Suprapubic skin (tissue), 3 donors: ENCODE measurements at regions not wholly inside any gene's neighbourhood (a gene's known extent, or its start where the extent isn't known, plus 50 kb on each side); places are given as distances from the start of the nearest gene placed in this dataset.

Experiments used
- POLR2AphosphoS5 ChIP-seq, 3 donors: sonication (generic); formaldehyde crosslinking; IDR thresholded peaks; one replicate each; pipeline ENCODE4 v1.6.1; 2017; ENCODE audit warnings: antibody characterized with exemption in 3 of 3
- TF ChIP-seq, protein P1 (sequence below), 2 donors: fragments of 200-600 bp in 1 of 2; fragments of 450-650 bp in 1 of 2; sonication (generic) in 1 of 2; IDR thresholded peaks; one replicate each; pipeline ENCODE4 v1.5.1; 2016 to 2019; ENCODE audit warnings: antibody characterized with exemption in 2 of 2, mild to moderate bottlenecking in 1 of 2, moderate library complexity in 1 of 2

DNA sequence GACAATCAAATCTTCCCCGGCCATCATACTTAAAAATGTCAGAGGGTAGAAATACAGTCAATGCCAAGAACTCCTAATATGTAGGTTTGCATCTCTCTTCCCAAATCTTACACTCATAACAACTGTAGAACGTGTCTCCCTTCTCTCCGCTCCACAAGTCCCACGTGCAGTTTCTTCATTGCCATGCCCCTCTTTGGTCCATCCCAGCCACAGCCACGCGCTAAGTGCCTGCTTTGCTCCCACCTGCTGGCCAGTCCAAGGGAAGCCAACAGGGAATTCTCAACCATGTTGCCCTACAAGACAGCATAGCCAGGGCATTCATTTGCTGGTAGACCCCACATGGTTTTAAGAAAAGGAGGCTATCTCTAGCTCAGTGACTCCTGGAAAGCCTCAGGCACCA is 420.6 kb upstream of the ISX start:
- no peak for TF ChIP-seq POLR2AphosphoS5 (IDR thresholded peaks at IDR 0.05)
- TF ChIP-seq, protein P1, sequence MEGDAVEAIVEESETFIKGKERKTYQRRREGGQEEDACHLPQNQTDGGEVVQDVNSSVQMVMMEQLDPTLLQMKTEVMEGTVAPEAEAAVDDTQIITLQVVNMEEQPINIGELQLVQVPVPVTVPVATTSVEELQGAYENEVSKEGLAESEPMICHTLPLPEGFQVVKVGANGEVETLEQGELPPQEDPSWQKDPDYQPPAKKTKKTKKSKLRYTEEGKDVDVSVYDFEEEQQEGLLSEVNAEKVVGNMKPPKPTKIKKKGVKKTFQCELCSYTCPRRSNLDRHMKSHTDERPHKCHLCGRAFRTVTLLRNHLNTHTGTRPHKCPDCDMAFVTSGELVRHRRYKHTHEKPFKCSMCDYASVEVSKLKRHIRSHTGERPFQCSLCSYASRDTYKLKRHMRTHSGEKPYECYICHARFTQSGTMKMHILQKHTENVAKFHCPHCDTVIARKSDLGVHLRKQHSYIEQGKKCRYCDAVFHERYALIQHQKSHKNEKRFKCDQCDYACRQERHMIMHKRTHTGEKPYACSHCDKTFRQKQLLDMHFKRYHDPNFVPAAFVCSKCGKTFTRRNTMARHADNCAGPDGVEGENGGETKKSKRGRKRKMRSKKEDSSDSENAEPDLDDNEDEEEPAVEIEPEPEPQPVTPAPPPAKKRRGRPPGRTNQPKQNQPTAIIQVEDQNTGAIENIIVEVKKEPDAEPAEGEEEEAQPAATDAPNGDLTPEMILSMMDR (IDR thresholded peaks at IDR 0.05), result no peak
